Colon (tissue), 2 donors: ENCODE measurements at regions not wholly inside any gene's neighbourhood (a gene's known extent, or its start where the extent isn't known, plus 50 kb on each side); places are given as distances from the start of the nearest gene placed in this dataset.
"Not testable (repeated sequence)": the region's sequence is repeated elsewhere in the genome, so short reads cannot be mapped to it uniquely, and the experiment has no call there.

ENCODE experiments used
- FAIRE-seq: peaks from 2 replicates; lab custom pipeline; 2012; peaks lifted over from hg19 to GRCh38; lab: Jason Lieb, UNC
- donor health status: control.
- donor health status: control.

- FAIRE-seq: no peak
Measured at GRCh38 chr9:81351166-81351565, 338.2 kb downstream of the TLE1 start.

GRCh38 chr9:81344366-81344765 lies 345.0 kb downstream of the TLE1 start:
- FAIRE-seq: no peak

GRCh38 chr9:81335879-81336421 lies 353.4 kb downstream of the TLE1 start:
- no peak for FAIRE-seq

GRCh38 chr9:81321551-81321950 lies 367.8 kb downstream of the TLE1 start:
- no peak for FAIRE-seq

GRCh38 chr9:81320909-81321482 lies 368.4 kb downstream of the TLE1 start:
- no peak for FAIRE-seq

GRCh38 chr9:81318571-81318970 lies 370.8 kb downstream of the TLE1 start:
- FAIRE-seq: no peak

GRCh38 chr9:81317939-81318338 lies 371.4 kb downstream of the TLE1 start:
- no peak for FAIRE-seq

- no peak for FAIRE-seq
Measured at GRCh38 chr9:81317223-81317622, 372.1 kb downstream of the TLE1 start.

- no peak for FAIRE-seq
Measured at GRCh38 chr9:81314490-81314889, 374.9 kb downstream of the TLE1 start.

GRCh38 chr9:81313877-81314276 lies 375.5 kb downstream of the TLE1 start:
- FAIRE-seq: no peak

- FAIRE-seq: no peak
Measured at GRCh38 chr9:81312346-81312745, 377.0 kb downstream of the TLE1 start.

- FAIRE-seq: no peak
Measured at GRCh38 chr9:81308404-81308803, 380.9 kb downstream of the TLE1 start.

- not testable (repeated sequence) for FAIRE-seq
Measured at GRCh38 chr9:81307791-81308190, 381.6 kb downstream of the TLE1 start.

GRCh38 chr9:81305561-81306182 lies 383.7 kb downstream of the TLE1 start:
- FAIRE-seq: no peak

- FAIRE-seq: no peak
Measured at GRCh38 chr9:81303658-81304057, 385.7 kb downstream of the TLE1 start.

GRCh38 chr9:81293651-81294050 lies 395.7 kb downstream of the TLE1 start:
- no peak for FAIRE-seq

GRCh38 chr9:81292056-81292805 lies 397.1 kb downstream of the TLE1 start:
- no peak for FAIRE-seq

GRCh38 chr9:81289622-81290021 lies 399.7 kb downstream of the TLE1 start:
- FAIRE-seq: no peak

GRCh38 chr9:81268048-81268447 lies 421.3 kb downstream of the TLE1 start:
- FAIRE-seq: no peak

GRCh38 chr9:81266674-81267073 lies 422.7 kb downstream of the TLE1 start:
- no peak for FAIRE-seq

- FAIRE-seq: no peak
Measured at GRCh38 chr9:81266086-81266485, 423.3 kb downstream of the TLE1 start.

GRCh38 chr9:81264516-81264915 lies 424.8 kb downstream of the TLE1 start:
- FAIRE-seq: no peak

- FAIRE-seq: no peak
Measured at GRCh38 chr9:81259896-81260295, 429.5 kb downstream of the TLE1 start.
